IPS DF 4.7 (cell line): ENCODE measurements at regions not wholly inside any gene's neighbourhood (a gene's known extent, or its start where the extent isn't known, plus 50 kb on each side); places are given as distances from the start of the nearest gene placed in this dataset.
"Not testable (repeated sequence)": the region's sequence is repeated elsewhere in the genome, so short reads cannot be mapped to it uniquely, and the experiment has no call there.

Source experiments
- DNase-seq: peaks from one replicate; pipeline ENCODE4 v3.0.0-alpha.2; 2013; ENCODE audit warnings: low spot score; ENCODE audit errors: extremely low read depth

- DNase-seq, result no peak
Observed at GRCh38 chr5:124620743-124621142, 125.7 kb downstream of the ZNF608 start.

GRCh38 chr5:124619121-124619520 lies 127.3 kb downstream of the ZNF608 start:
- no peak for DNase-seq

GRCh38 chr5:124617787-124618186 lies 128.7 kb downstream of the ZNF608 start:
- DNase-seq, result no peak

GRCh38 chr5:124614836-124615385 lies 131.5 kb downstream of the ZNF608 start:
- DNase-seq, result no peak

- no peak for DNase-seq
Observed at GRCh38 chr5:124614105-124614504, 132.3 kb downstream of the ZNF608 start.

GRCh38 chr5:124613273-124613953 lies 133.0 kb downstream of the ZNF608 start:
- DNase-seq, result no peak

- DNase-seq, result no peak
Observed at GRCh38 chr5:124612023-124612422, 134.4 kb downstream of the ZNF608 start.

- not testable (repeated sequence) for DNase-seq
Observed at GRCh38 chr5:124611262-124611661, 135.2 kb downstream of the ZNF608 start.

- not testable (repeated sequence) for DNase-seq
Observed at GRCh38 chr5:124609685-124610084, 136.8 kb downstream of the ZNF608 start.

- DNase-seq, result no peak
Observed at GRCh38 chr5:124606543-124606942, 139.9 kb downstream of the ZNF608 start.

- DNase-seq, result no peak
Observed at GRCh38 chr5:124606093-124606492, 140.3 kb downstream of the ZNF608 start.

- no peak for DNase-seq
Observed at GRCh38 chr5:124605541-124605940, 140.9 kb downstream of the ZNF608 start.

GRCh38 chr5:124604419-124604818 lies 142.0 kb downstream of the ZNF608 start:
- DNase-seq, result no peak

- DNase-seq, result no peak
Observed at GRCh38 chr5:124602925-124603650, 143.4 kb downstream of the ZNF608 start.

- DNase-seq, result no peak
Observed at GRCh38 chr5:124599028-124599973, 147.1 kb downstream of the ZNF608 start.

- DNase-seq, result no peak
Observed at GRCh38 chr5:124596595-124597421, 149.6 kb downstream of the ZNF608 start.

GRCh38 chr5:124593952-124594351 lies 152.5 kb downstream of the ZNF608 start:
- no peak for DNase-seq

- DNase-seq, result no peak
Observed at GRCh38 chr5:124592891-124593290, 153.5 kb downstream of the ZNF608 start.

GRCh38 chr5:124591583-124591982 lies 154.9 kb downstream of the ZNF608 start:
- DNase-seq, result no peak

- DNase-seq, result no peak
Observed at GRCh38 chr5:124590686-124591085, 155.8 kb downstream of the ZNF608 start.

- no peak for DNase-seq
Observed at GRCh38 chr5:124587280-124587679, 159.2 kb downstream of the ZNF608 start.
